Ovary (tissue), 7 donors: ENCODE measurements at regions not wholly inside any gene's neighbourhood (a gene's known extent, or its start where the extent isn't known, plus 50 kb on each side); places are given as distances from the start of the nearest gene placed in this dataset.

Experiments used
- DNase-seq, 5 donors: peaks; one replicate each; pipeline ENCODE4 v3.0.0-alpha.2; 2019 to 2020
- H3K27ac ChIP-seq, 2 donors: fragments of 200-600 bp; one replicate each; pipeline versions ENCODE4 v1.5.1 to v1.8.0; 2019 to 2022
- H3K27me3 ChIP-seq: fragments of 200-600 bp; one replicate; pipeline ENCODE4 v1.8.0; 2022
- H3K36me3 ChIP-seq: fragments of 200-600 bp; sonication (generic); one replicate; pipeline ENCODE4 v1.5.1; 2019
- H3K4me1 ChIP-seq: one replicate; pipeline ENCODE4 v1.8.1; 2013; ENCODE audit warnings: mild to moderate bottlenecking, moderate library complexity; ENCODE audit not compliant: insufficient read depth
- H3K4me3 ChIP-seq: fragments of 200-600 bp; sonication (generic); one replicate; pipeline ENCODE4 v1.5.1; 2017
- H3K9me3 ChIP-seq, 2 donors: fragments of 200-600 bp in 1 of 2; sonication (generic) in 1 of 2; one replicate each; pipeline versions ENCODE4 v1.5.1 to v1.8.1; 2013 to 2019; ENCODE audit warnings: mild to moderate bottlenecking in 1 of 2, moderate library complexity in 1 of 2
- CTCF ChIP-seq, 3 donors: fragments of 450-650 bp in 2 of 3; fragments of 200-600 bp in 1 of 3; IDR thresholded peaks; one replicate each; pipeline versions ENCODE4 v1.5.1 to v1.8.0; 2016 to 2022; ENCODE audit warnings: antibody characterized with exemption in 3 of 3, mild to moderate bottlenecking in 1 of 3
- EP300 ChIP-seq: sonication (generic); formaldehyde crosslinking; IDR thresholded peaks from one replicate; pipeline ENCODE4 v1.6.1; 2017; ENCODE audit warnings: antibody characterized with exemption
- POLR2A ChIP-seq: fragments of 450-650 bp; IDR thresholded peaks from one replicate; pipeline ENCODE4 v1.6.1; 2017; ENCODE audit warnings: antibody characterized with exemption, mild to moderate bottlenecking, moderate library complexity
- WGBS, 3 donors: extraction: QIAGEN DNeasy Blood & Tissue Kit in 1 of 3; methylation state at CpG; one replicate each; pipeline versions ENCODE4 v1.1.5 to v1.1.7; 2013 to 2017; 5-methylcytosine and 5-hydroxymethylcytosine counted together
- intact Hi-C, 4 donors: fragments of 100-400 bp; cut with DNase I; formaldehyde crosslinking; loops; one replicate each; pipeline versions ENCODE4 v1.11.0 to v1.15.1; 2022 to 2023
- donor health status: DM: no; HTN: no; CAD: no; lungs with moderate emphysema.
- donor health status: DM: no; HTN: no; CAD: no.
- donor health status: Bipolar disorder and iron deficiency.
- donor health status: DM: no; HTN: no; CAD: no.
- donor health status: DM: yes; HTN: yes; CAD: no.

GRCh38 chr13:68627379-68627778 is 1397.2 kb upstream of the PCDH9 start:
- H3K27ac ChIP-seq, result no peak overlapping the region
- no peaks in the 10 kb centered on the region for H3K36me3 ChIP-seq
- DNase-seq, result no peak
- no peaks in the 10 kb centered on the region for H3K27me3 ChIP-seq
- WGBS, 3 donors, result 66 to 89% (median 75%) methylated on average over 3 of the region's 3 CpGs
- no peak overlapping the region for H3K4me3 ChIP-seq
- TF ChIP-seq CTCF (IDR thresholded peaks at IDR 0.05) (no peak), POLR2A (no peak), EP300 (no peak)
- H3K4me1 ChIP-seq, result no peaks in the 10 kb centered on the region
- intact Hi-C loops, result no loop called here
- H3K9me3 ChIP-seq, result no peaks in the 10 kb centered on the region

GRCh38 chr13:68616600-68617222 is 1386.6 kb upstream of the PCDH9 start:
- Histone ChIP-seq H3K27ac (no peak overlapping the region), H3K4me1 (no peaks in the 10 kb centered on the region), H3K4me3 (no peak overlapping the region), H3K9me3 (no peaks in the 10 kb centered on the region), H3K36me3 (no peaks in the 10 kb centered on the region), H3K27me3 (no peaks in the 10 kb centered on the region)
- intact Hi-C loops, result loop anchor here in 1 of 4 donors (5.0 kb wide), 1 partner anchor 1819 kb away; no protein-coding TSS in a partner anchor
- DNase-seq, result no peak
- no peak for TF ChIP-seq POLR2A
- no peak for TF ChIP-seq EP300
- TF ChIP-seq CTCF (IDR thresholded peaks at IDR 0.05), result no peak
- WGBS, 3 donors, result 84 to 88% (median 87%) methylated on average over 9 to 10 of the region's 10 CpGs

DNA sequence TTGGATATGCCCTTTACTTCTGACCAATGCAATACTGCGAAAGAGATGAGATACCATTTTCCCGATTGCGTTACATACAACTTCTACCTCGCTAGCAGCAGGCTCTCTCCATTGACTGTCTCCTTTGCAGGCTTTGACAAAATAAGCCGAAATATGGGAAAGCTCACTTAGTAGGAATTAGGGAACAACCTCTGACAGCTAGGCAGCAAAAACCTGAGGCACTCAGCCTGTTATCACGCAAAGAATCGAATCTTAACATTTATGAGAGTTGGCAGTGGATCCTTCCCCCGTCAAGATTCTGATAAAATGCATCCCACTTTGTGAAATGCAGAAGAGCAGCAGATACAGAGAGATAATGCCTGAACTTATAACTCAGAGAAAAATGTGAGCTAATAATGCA is 1379.5 kb upstream of the PCDH9 start:
- 84 to 86% (median 85%) methylated on average over 8 of the region's 8 CpGs for WGBS, 3 donors
- TF ChIP-seq CTCF (IDR thresholded peaks at IDR 0.05) (no peak), EP300 (no peak), POLR2A (no peak)
- no peak for DNase-seq
- no peaks in the 10 kb centered on the region for H3K9me3 ChIP-seq
- H3K27me3 ChIP-seq, result no peaks in the 10 kb centered on the region
- no peaks in the 10 kb centered on the region for H3K4me1 ChIP-seq
- H3K4me3 ChIP-seq, result no peak overlapping the region
- no peaks in the 10 kb centered on the region for H3K36me3 ChIP-seq
- no peak overlapping the region for H3K27ac ChIP-seq
- intact Hi-C loops, result no loop called here

DNA sequence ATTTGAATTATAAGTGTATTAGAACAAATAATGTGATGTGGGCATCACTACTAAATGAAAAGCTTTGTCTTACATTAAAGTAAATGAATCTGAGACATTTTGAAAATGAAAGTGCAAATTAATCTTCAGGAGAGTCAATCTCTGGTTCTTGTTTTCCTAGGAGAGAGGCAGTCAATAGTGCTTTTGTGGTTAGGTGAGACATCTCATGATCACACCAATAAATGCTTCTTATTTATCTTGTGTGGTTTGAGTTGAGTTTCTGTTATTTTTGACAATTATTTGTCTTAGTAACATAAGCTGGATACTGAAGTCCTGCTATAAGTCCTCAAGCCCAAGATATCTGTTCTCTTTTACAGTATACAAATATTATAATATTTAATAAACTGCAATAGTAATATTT is 1378.0 kb upstream of the PCDH9 start:
- intact Hi-C loops, result no loop called here
- no peak overlapping the region for H3K4me3 ChIP-seq
- no peak for DNase-seq
- no peaks in the 10 kb centered on the region for H3K9me3 ChIP-seq
- H3K36me3 ChIP-seq, result no peaks in the 10 kb centered on the region
- H3K4me1 ChIP-seq, result no peaks in the 10 kb centered on the region
- TF ChIP-seq POLR2A, result no peak
- no peak for TF ChIP-seq CTCF (IDR thresholded peaks at IDR 0.05)
- no peak for TF ChIP-seq EP300
- H3K27ac ChIP-seq, result no peak overlapping the region
- no peaks in the 10 kb centered on the region for H3K27me3 ChIP-seq
